ENCODE measurements at regions not wholly inside any gene's neighbourhood (a gene's known extent, or its start where the extent isn't known, plus 50 kb on each side); places are given as distances from the start of the nearest gene placed in this dataset.
"Not testable (repeated sequence)": the region's sequence is repeated elsewhere in the genome, so short reads cannot be mapped to it uniquely, and the experiment has no call there.

- ChIA-PET CTCF (interaction anchor here (0.6 to 2.7 kb wide), 24 partner anchors 9 to 875 kb away, joined by 3 to 22 read pairs (median 4); no protein-coding TSS in a partner anchor), POLR2A (no interaction called here)
- Histone ChIP-seq H2AFZ (ENCODE audit: low read depth) (no peak overlapping the region), H3F3A (replicated peaks; ENCODE audit: insufficient read depth) (no peaks in the 10 kb centered on the region), H3K36me3 (replicated peaks in 1 of 2; ENCODE audit: control insufficient read depth in 1 of 2, insufficient read depth in 2 of 2, low read length in 1 of 2) (no peaks in the 10 kb centered on the region), H3K27ac (ENCODE audit: low read depth in 2 of 2, low read length in 1 of 2) (no peak overlapping the region), H3K9me2 (no peaks in the 10 kb centered on the region), H3K79me2 (ENCODE audit: insufficient read depth) (no peaks in the 10 kb centered on the region), H3K27me3 (ENCODE audit: insufficient read depth) (no peaks in the 10 kb centered on the region), H3K9me3 (no peaks in the 10 kb centered on the region), H3K9ac (no peak overlapping the region), H4K20me1 (ENCODE audit: insufficient read depth) (no peaks in the 10 kb centered on the region), H3K4me1 (ENCODE audit: control insufficient read depth in 1 of 2, insufficient read depth in 2 of 2, low read depth in 1 of 2, low read length in 1 of 2) (no peaks in the 10 kb centered on the region), H3K4me3 (ENCODE audit: low read depth in 2 of 2, low read length in 1 of 2) (peak overlapping the region in 1 of 2 experiments; percentile 28; a peak in 1 of 4 replicates), H3K4me2 (no peak overlapping the region)
- DNase-seq, result peak; percentile 32
- WGBS (ENCODE audit: low lambda C conversion rate), result 12% methylated on average over 2 of the region's 2 CpGs
- TF ChIP-seq RCOR1 (IDR thresholded peaks at IDR 0.05; ENCODE audit: low read length), result no peak
- TF ChIP-seq TCF12 (IDR thresholded peaks at IDR 0.05), result no peak
- TF ChIP-seq RAD21 (IDR thresholded peaks at IDR 0.05; ENCODE audit: low read length), result peak; percentile 75
- TF ChIP-seq ELF1 (IDR thresholded peaks at IDR 0.05), result no peak
- peak; percentile 36 for TF ChIP-seq CTCF (IDR thresholded peaks at IDR 0.05)
- TF ChIP-seq SMC3 (IDR thresholded peaks at IDR 0.05; ENCODE audit: low read depth, low read length), result peak; percentile 14; the same call in 1 of the 2 replicates
These were observed 462.5 kb upstream of the FSHR start for GRCh38 chr2:49616800-49617199.

- H4K20me1 ChIP-seq (ENCODE audit: insufficient read depth); H3F3A ChIP-seq (replicated peaks; ENCODE audit: insufficient read depth); H3K4me1 ChIP-seq (ENCODE audit: control insufficient read depth in 1 of 2, insufficient read depth in 2 of 2, low read depth in 1 of 2, low read length in 1 of 2); H3K9ac ChIP-seq; H3K4me2 ChIP-seq; H3K4me3 ChIP-seq (ENCODE audit: low read depth in 2 of 2, low read length in 1 of 2); H3K27me3 ChIP-seq (ENCODE audit: insufficient read depth); DNase-seq; CTCF ChIA-PET; H3K9me2 ChIP-seq; POLR2A ChIA-PET; H2AFZ ChIP-seq (ENCODE audit: low read depth); H3K27ac ChIP-seq (ENCODE audit: low read depth in 2 of 2, low read length in 1 of 2); H3K36me3 ChIP-seq (replicated peaks in 1 of 2; ENCODE audit: control insufficient read depth in 1 of 2, insufficient read depth in 2 of 2, low read length in 1 of 2); H3K79me2 ChIP-seq (ENCODE audit: insufficient read depth); H3K9me3 ChIP-seq: not testable (repeated sequence)
- WGBS (ENCODE audit: low lambda C conversion rate), result 36% methylated on average over 5 of the region's 5 CpGs
These were observed 457.5 kb upstream of the FSHR start for GRCh38 chr2:49611796-49612195.

DNA sequence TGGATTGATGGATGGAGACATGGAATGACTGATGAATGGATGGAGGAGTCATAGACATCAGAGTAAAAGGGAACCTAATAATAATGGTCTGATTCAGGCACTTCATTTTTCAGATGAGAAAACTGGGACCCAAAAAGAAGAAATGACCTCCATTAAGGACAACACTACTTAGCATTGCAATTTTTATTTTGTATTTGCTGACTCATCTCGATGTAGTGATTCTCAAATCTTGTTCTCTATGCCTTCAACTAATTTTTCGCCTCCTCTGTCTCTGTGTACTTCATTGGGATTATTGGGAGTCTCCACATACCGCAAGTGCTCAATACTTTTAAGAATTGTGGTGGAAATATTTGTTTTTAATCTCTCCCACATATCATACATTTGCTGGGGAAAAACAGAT is 446.2 kb upstream of the FSHR start:
- POLR2A ChIA-PET, result no interaction called here
- H4K20me1 ChIP-seq (ENCODE audit: insufficient read depth), result no peaks in the 10 kb centered on the region
- no peak overlapping the region for H2AFZ ChIP-seq (ENCODE audit: low read depth)
- CTCF ChIA-PET, result no interaction called here
- no peaks in the 10 kb centered on the region for H3K36me3 ChIP-seq (replicated peaks in 1 of 2; ENCODE audit: control insufficient read depth in 1 of 2, insufficient read depth in 2 of 2, low read length in 1 of 2)
- no peaks in the 10 kb centered on the region for H3K4me1 ChIP-seq (ENCODE audit: control insufficient read depth in 1 of 2, insufficient read depth in 2 of 2, low read depth in 1 of 2, low read length in 1 of 2)
- DNase-seq, result no peak
- H3K27me3 ChIP-seq (ENCODE audit: insufficient read depth), result no peaks in the 10 kb centered on the region
- no peaks in the 10 kb centered on the region for H3K9me3 ChIP-seq
- no peaks in the 10 kb centered on the region for H3K9me2 ChIP-seq
- no peak overlapping the region for H3K4me2 ChIP-seq
- H3K9ac ChIP-seq, result no peak overlapping the region
- no peak overlapping the region for H3K4me3 ChIP-seq (ENCODE audit: low read depth in 2 of 2, low read length in 1 of 2)
- no peaks in the 10 kb centered on the region for H3K79me2 ChIP-seq (ENCODE audit: insufficient read depth)
- H3F3A ChIP-seq (replicated peaks; ENCODE audit: insufficient read depth), result no peaks in the 10 kb centered on the region
- H3K27ac ChIP-seq (ENCODE audit: low read depth in 2 of 2, low read length in 1 of 2), result no peak overlapping the region
- 17% methylated on average over 3 of the region's 3 CpGs for WGBS (ENCODE audit: low lambda C conversion rate)
- TF ChIP-seq CTCF (IDR thresholded peaks at IDR 0.05) (no peak), GABPA (IDR thresholded peaks at IDR 0.05; ENCODE audit: low read depth) (no peak), MXI1 (IDR thresholded peaks at IDR 0.05; ENCODE audit: low read depth, low read length) (no peak), POLR2AphosphoS5 (IDR thresholded peaks at IDR 0.05; ENCODE audit: low read depth, low read length) (no peak), ZBTB33 (IDR thresholded peaks at IDR 0.05; ENCODE audit: borderline replicate concordance, low read depth) (no peak), USF2 (IDR thresholded peaks at IDR 0.05; ENCODE audit: borderline replicate concordance, low read depth, low read length) (no peak), GATA2 (CRISPR knock-in tag; IDR thresholded peaks at IDR 0.05) (no peak), FOXM1 (IDR thresholded peaks at IDR 0.05; ENCODE audit: low read depth) (no peak), TAF1 (IDR thresholded peaks at IDR 0.05; ENCODE audit: borderline replicate concordance, low read depth, low read length) (no peak)
- TF ChIP-seq, protein P1, sequence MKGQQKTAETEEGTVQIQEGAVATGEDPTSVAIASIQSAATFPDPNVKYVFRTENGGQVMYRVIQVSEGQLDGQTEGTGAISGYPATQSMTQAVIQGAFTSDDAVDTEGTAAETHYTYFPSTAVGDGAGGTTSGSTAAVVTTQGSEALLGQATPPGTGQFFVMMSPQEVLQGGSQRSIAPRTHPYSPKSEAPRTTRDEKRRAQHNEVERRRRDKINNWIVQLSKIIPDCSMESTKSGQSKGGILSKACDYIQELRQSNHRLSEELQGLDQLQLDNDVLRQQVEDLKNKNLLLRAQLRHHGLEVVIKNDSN (IDR thresholded peaks at IDR 0.05; ENCODE audit: borderline replicate concordance, low read depth), result no peak

Measured in SK-N-SH (cell line).